Endothelial cell of umbilical vein (primary cell): ENCODE measurements at regions not wholly inside any gene's neighbourhood (a gene's known extent, or its start where the extent isn't known, plus 50 kb on each side); places are given as distances from the start of the nearest gene placed in this dataset.

Source experiments
- BruUV-seq: library from RNA; stranded (reverse); fragments of 400-500 nt; replicated peaks from 2 replicates; lab custom pipeline; 2021; lab: Mats Ljungman, UMichigan
- CTCF ChIA-PET: fragments of 300-600, 350-600 bp; sonication (Branson Sonifier 250); formaldehyde crosslinking; loops from one replicate; lab custom pipeline; 2021; ENCODE audit warnings: antibody characterized with exemption, inconsistent platforms; lab: Charles Lee
- POLR2A ChIA-PET: fragments of 300-600, 350-600 bp; sonication (Branson Sonifier 250); formaldehyde crosslinking; loops from one replicate; lab custom pipeline; 2021; ENCODE audit warnings: antibody characterized with exemption, inconsistent platforms; lab: Charles Lee
- DNase-seq: peaks from one replicate; pipeline ENCODE4 v3.0.0-alpha.2; 2011; ENCODE audit warnings: low read depth, low spot score
- FAIRE-seq: peaks from 2 replicates; lab custom pipeline; 2011; peaks lifted over from hg19 to GRCh38; lab: Jason Lieb, UNC
- H2AFZ ChIP-seq: 2 replicates; pipeline ENCODE4 v1.6.0; 2012; ENCODE audit warnings: low read depth, low read length, control low read depth, inconsistent platforms
- H3K27ac ChIP-seq: 2 replicates; pipeline ENCODE4 v1.5.1; 2011; ENCODE audit warnings: low read depth, mild to moderate bottlenecking, control low read depth, low read length, moderate library complexity; ENCODE audit not compliant: insufficient read depth
- H3K27me3 ChIP-seq, 2 experiments: 2 replicates each; pipeline versions ENCODE4 v1.6.0 to v1.6.1; 2011; ENCODE audit warnings: low read length in 2 of 2, mixed read lengths in 1 of 2; ENCODE audit not compliant: control insufficient read depth in 2 of 2, insufficient read depth in 2 of 2
- H3K36me3 ChIP-seq, 2 experiments: 2 replicates in 1 of 2; 3 replicates in 1 of 2; pipeline ENCODE4 v1.5.1; 2011; ENCODE audit warnings: low read length in 2 of 2, mild to moderate bottlenecking in 1 of 2, moderate library complexity in 1 of 2; ENCODE audit not compliant: control insufficient read depth in 2 of 2, insufficient read depth in 2 of 2; ENCODE audit errors: extremely low read depth in 1 of 2
- H3K4me1 ChIP-seq: 3 replicates; pipeline ENCODE4 v1.5.1; 2011; ENCODE audit warnings: mild to moderate bottlenecking, low read length; ENCODE audit not compliant: control insufficient read depth, insufficient read depth; ENCODE audit errors: extremely low read depth
- H3K4me2 ChIP-seq: 2 replicates; pipeline ENCODE4 v1.6.1; 2011; ENCODE audit warnings: low read length, control low read depth, mixed read lengths; ENCODE audit not compliant: insufficient read depth
- H3K4me3 ChIP-seq, 3 experiments: fragments of 200-600 bp in 1 of 3; sonication (generic), shearing (Covaris generic) in 1 of 3; replicated peaks in 1 of 3; 2 replicates each; pipeline ENCODE4 v1.5.1; 2011 to 2016; ENCODE audit warnings: control low read depth in 3 of 3, low read length in 3 of 3, mild to moderate bottlenecking in 2 of 3, inconsistent platforms in 1 of 3, low read depth in 1 of 3, moderate library complexity in 1 of 3; ENCODE audit not compliant: insufficient read depth in 1 of 3
- H3K79me2 ChIP-seq: 2 replicates; pipeline ENCODE4 v1.6.0; 2012; ENCODE audit warnings: low read length, inconsistent platforms; ENCODE audit not compliant: control insufficient read depth, insufficient read depth
- H3K9ac ChIP-seq: replicated peaks from 2 replicates; pipeline ENCODE3; 2011; ENCODE audit warnings: low read length, control low read depth; ENCODE audit not compliant: insufficient read depth; ENCODE audit errors: extremely low read depth
- H3K9me1 ChIP-seq: replicated peaks from 3 replicates; pipeline ENCODE4 v1.6.0; 2011; ENCODE audit warnings: mild to moderate bottlenecking, low read length; ENCODE audit not compliant: control insufficient read depth, insufficient read depth; ENCODE audit errors: extremely low read depth
- H3K9me3 ChIP-seq: replicated peaks from 2 replicates; pipeline ENCODE4 v1.5.1; 2012; ENCODE audit warnings: low read length, inconsistent platforms; ENCODE audit not compliant: control insufficient read depth, insufficient read depth
- H4K20me1 ChIP-seq: replicated peaks from 2 replicates; pipeline ENCODE3; 2011; ENCODE audit warnings: mild to moderate bottlenecking, low read length; ENCODE audit not compliant: control insufficient read depth, insufficient read depth; ENCODE audit errors: extremely low read depth
- CTCF ChIP-seq, 2 donors: IDR thresholded peaks; 1 replicate in 1 of 2; 2 replicates in 1 of 2; pipeline ENCODE4 v1.5.1; 2011; ENCODE audit warnings: low read length in 2 of 2, mild to moderate bottlenecking in 2 of 2, moderate library complexity in 2 of 2, control low read depth in 1 of 2, inconsistent platforms in 1 of 2, low read depth in 1 of 2; ENCODE audit not compliant: insufficient read depth in 1 of 2; ENCODE audit errors: extremely low read depth in 1 of 2
- EZH2 ChIP-seq: IDR thresholded peaks from 2 replicates; pipeline ENCODE4 v1.6.1; 2012; ENCODE audit warnings: borderline replicate concordance, low read depth, mild to moderate bottlenecking, moderate library complexity, low read length, inconsistent platforms; ENCODE audit not compliant: severe bottlenecking
- FOS ChIP-seq: IDR thresholded peaks from 2 replicates; pipeline ENCODE4 v1.6.1; 2011; ENCODE audit warnings: mild to moderate bottlenecking, low read length, moderate library complexity, borderline replicate concordance; ENCODE audit not compliant: insufficient read depth
- GATA2 ChIP-seq: IDR thresholded peaks from 2 replicates; pipeline ENCODE4 v1.7.0; 2011; ENCODE audit warnings: low read depth, mild to moderate bottlenecking, moderate library complexity, mixed read lengths, low read length; ENCODE audit not compliant: insufficient read length, insufficient read depth
- JUN ChIP-seq: IDR thresholded peaks from 2 replicates; pipeline ENCODE4 v1.6.1; 2011; ENCODE audit warnings: borderline replicate concordance, low read depth; ENCODE audit not compliant: insufficient read length, insufficient read depth
- MAX ChIP-seq: IDR thresholded peaks from 2 replicates; pipeline ENCODE4 v1.6.1; 2011; ENCODE audit not compliant: insufficient read depth, insufficient read length
- MYC ChIP-seq: IDR thresholded peaks from one replicate; pipeline ENCODE4 v1.6.1; 2011; ENCODE audit warnings: mild to moderate bottlenecking, low read depth, low read length
- POLR2A ChIP-seq: IDR thresholded peaks from 2 replicates; pipeline ENCODE4 v1.6.1; 2012; ENCODE audit warnings: low read depth, mild to moderate bottlenecking, control low read depth, low read length
- POLR2AphosphoS5 ChIP-seq: IDR thresholded peaks from 2 replicates; pipeline ENCODE4 v1.6.1; 2012; ENCODE audit warnings: low read depth, mild to moderate bottlenecking, control low read depth, low read length, moderate library complexity; ENCODE audit not compliant: insufficient read depth
- dilution Hi-C: fragments of 300-500 bp; cut with MboI; formaldehyde crosslinking; loops from one replicate; pipeline ENCODE4 v1.15.0; 2019; ENCODE audit warnings: low sequenced_read_pairs; ENCODE audit not compliant: extremely low pct_ligation_motif_present
- intact Hi-C: fragments of 100-400 bp; cut with micrococcal nuclease; formaldehyde crosslinking; loops from one replicate; pipeline ENCODE4 v1.10.0; 2022

DNA sequence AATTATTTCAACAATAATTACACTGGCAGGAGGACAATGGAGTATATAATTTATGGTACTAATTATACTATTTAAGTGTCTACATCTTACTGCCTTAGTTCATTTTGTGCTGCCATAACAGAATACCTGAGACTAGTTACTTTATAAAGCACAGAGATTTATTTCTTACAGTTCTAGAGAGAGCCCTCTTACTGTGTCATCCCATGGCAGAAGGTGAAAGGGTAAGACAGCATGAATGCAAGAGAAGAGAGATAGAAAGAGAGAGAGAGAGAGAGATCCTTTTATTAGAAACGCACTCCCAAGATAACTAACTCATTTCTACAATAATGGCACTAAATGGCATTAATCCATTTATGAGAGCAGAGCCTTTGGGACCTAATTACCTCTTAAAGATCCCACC lies 314.7 kb downstream of the EPM2A start:
- Histone ChIP-seq H3K9me1 (no peaks in the 10 kb centered on the region), H3K9ac (no peak overlapping the region), H3K9me3 (no peaks in the 10 kb centered on the region), H3K4me2 (no peak overlapping the region), H3K4me1 (no peaks in the 10 kb centered on the region), H4K20me1 (no peaks in the 10 kb centered on the region), H3K4me3 (no peak overlapping the region), H2AFZ (no peak overlapping the region), H3K27ac (no peak overlapping the region), H3K79me2 (no peaks in the 10 kb centered on the region), H3K36me3 (no peaks in the 10 kb centered on the region), H3K27me3 (no peaks in the 10 kb centered on the region)
- FAIRE-seq (no peak), DNase-seq (no peak)
- ChIA-PET POLR2A (no interaction called here), CTCF (no interaction called here)
- intact Hi-C loops (no loop called here), dilution Hi-C loops (no loop called here)
- BruUV-seq, result no TSS peak
- no peak for TF ChIP-seq JUN
- TF ChIP-seq POLR2AphosphoS5, result no peak
- TF ChIP-seq MYC, result no peak
- no peak for TF ChIP-seq POLR2A
- TF ChIP-seq CTCF (IDR thresholded peaks at IDR 0.05; ENCODE audit: extremely low read depth in 1 of 2, insufficient read depth in 1 of 2, low read depth in 1 of 2, low read length in 2 of 2), result no peak
- TF ChIP-seq MAX, result no peak
- TF ChIP-seq GATA2, result no peak
- TF ChIP-seq EZH2, result no peak
- TF ChIP-seq FOS, result no peak
